CD14-positive monocyte (primary cell): ENCODE measurements at regions not wholly inside any gene's neighbourhood (a gene's known extent, or its start where the extent isn't known, plus 50 kb on each side); places are given as distances from the start of the nearest gene placed in this dataset.

Experiments used
- DNase-seq, 3 donors: peaks; one replicate each; pipeline ENCODE4 v3.0.0-alpha.2; 2011 to 2022
- H2AFZ ChIP-seq: 2 replicates; pipeline ENCODE4 v1.6.0; 2012; ENCODE audit warnings: mild to moderate bottlenecking, low read depth, low read length, inconsistent platforms; ENCODE audit not compliant: insufficient read depth, poor library complexity, severe bottlenecking
- H3K27ac ChIP-seq, 2 donors: 1 replicate in 1 of 2; 2 replicates in 1 of 2; pipeline ENCODE4 v1.5.1; 2012 to 2013; ENCODE audit warnings: low read length in 2 of 2, control low read depth in 1 of 2, inconsistent platforms in 1 of 2, low read depth in 1 of 2, mild to moderate bottlenecking in 1 of 2
- H3K27me3 ChIP-seq, 2 donors: one replicate each; pipeline versions ENCODE4 v1.6.0 to v1.6.1; 2011 to 2013; ENCODE audit warnings: low read length in 2 of 2; ENCODE audit not compliant: control insufficient read depth in 2 of 2, insufficient read depth in 2 of 2
- H3K36me3 ChIP-seq, 2 donors: replicated peaks in 1 of 2; 1 replicate in 1 of 2; 2 replicates in 1 of 2; pipeline versions ENCODE4 v1.5.1 to v1.6.1; 2012 to 2013; ENCODE audit warnings: low read length in 2 of 2, control low read depth in 1 of 2, inconsistent platforms in 1 of 2, mild to moderate bottlenecking in 1 of 2; ENCODE audit not compliant: insufficient read depth in 2 of 2, control insufficient read depth in 1 of 2
- H3K4me1 ChIP-seq, 2 donors: 1 replicate in 1 of 2; 2 replicates in 1 of 2; pipeline versions ENCODE4 v1.5.1 to v1.6.1; 2012 to 2013; ENCODE audit warnings: low read length in 2 of 2, control low read depth in 1 of 2, inconsistent platforms in 1 of 2, mild to moderate bottlenecking in 1 of 2, moderate library complexity in 1 of 2; ENCODE audit not compliant: insufficient read depth in 2 of 2, control insufficient read depth in 1 of 2
- H3K4me2 ChIP-seq: replicated peaks from 2 replicates; pipeline ENCODE3; 2012; ENCODE audit warnings: low read length, moderate library complexity, mild to moderate bottlenecking; ENCODE audit not compliant: poor library complexity, severe bottlenecking; ENCODE audit errors: extremely low read depth
- H3K4me3 ChIP-seq, 3 experiments: fragments of 200-600 bp in 1 of 3; sonication (generic) in 1 of 3; replicated peaks in 1 of 3; 1 replicate in 2 of 3; 2 replicates in 1 of 3; pipeline ENCODE4 v1.5.1; 2011 to 2013; ENCODE audit warnings: low read length in 3 of 3, mild to moderate bottlenecking in 3 of 3, control low read depth in 2 of 3, low read depth in 2 of 3, inconsistent platforms in 1 of 3, moderate library complexity in 1 of 3
- H3K79me2 ChIP-seq: 2 replicates; pipeline ENCODE4 v1.6.0; 2012; ENCODE audit warnings: mild to moderate bottlenecking, control low read depth, inconsistent platforms, low read length, moderate library complexity; ENCODE audit not compliant: insufficient read depth
- H3K9ac ChIP-seq: 2 replicates; pipeline ENCODE4 v1.6.0; 2017; ENCODE audit warnings: low read length, mild to moderate bottlenecking; ENCODE audit not compliant: insufficient read depth, poor library complexity, severe bottlenecking
- H3K9me3 ChIP-seq, 2 donors: replicated peaks in 1 of 2; 1 replicate in 1 of 2; 2 replicates in 1 of 2; pipeline versions ENCODE4 v1.5.1 to v1.6.1; 2012 to 2013; ENCODE audit warnings: low read length in 2 of 2, control low read depth in 1 of 2; ENCODE audit not compliant: control insufficient read depth in 1 of 2, insufficient read depth in 1 of 2
- H4K20me1 ChIP-seq: 2 replicates; pipeline ENCODE4 v1.6.0; 2012; ENCODE audit warnings: mild to moderate bottlenecking, low read length, control low read depth, moderate library complexity; ENCODE audit not compliant: insufficient read depth
- H3K27ac Mint-ChIP-seq, 7 donors: one replicate each; pipeline ENCODE4 v1.8.0; 2020; ENCODE audit warnings: mild to moderate bottlenecking in 7 of 7, mixed read lengths in 7 of 7, moderate library complexity in 6 of 7, inconsistent platforms in 2 of 7
- H3K27me3 Mint-ChIP-seq, 3 donors: one replicate each; pipeline ENCODE4 v1.8.0; 2021 to 2022; ENCODE audit warnings: low read depth in 3 of 3, mild to moderate bottlenecking in 3 of 3, mixed read lengths in 3 of 3, moderate library complexity in 3 of 3, inconsistent platforms in 1 of 3
- H3K36me3 Mint-ChIP-seq, 2 donors: one replicate each; pipeline ENCODE4 v1.8.0; 2020; ENCODE audit warnings: mixed read lengths in 2 of 2, inconsistent platforms in 1 of 2, mild to moderate bottlenecking in 1 of 2
- H3K4me1 Mint-ChIP-seq: one replicate; pipeline ENCODE4 v1.8.0; 2020; ENCODE audit warnings: mild to moderate bottlenecking, mixed read lengths
- H3K4me3 Mint-ChIP-seq, 2 donors: one replicate each; pipeline ENCODE4 v1.8.0; 2020; ENCODE audit warnings: mild to moderate bottlenecking in 2 of 2, mixed read lengths in 2 of 2, moderate library complexity in 1 of 2
- H3K9me3 Mint-ChIP-seq, 7 donors: one replicate each; pipeline ENCODE4 v1.8.0; 2020 to 2022; ENCODE audit warnings: mixed read lengths in 7 of 7, mild to moderate bottlenecking in 6 of 7, moderate library complexity in 6 of 7, inconsistent platforms in 2 of 7
- WGBS: methylation state at CpG from one replicate; pipeline ENCODE4 v1.1.5; 2013; ENCODE audit warnings: missing lambda C conversion rate; ENCODE audit not compliant: insufficient coverage; 5-methylcytosine and 5-hydroxymethylcytosine counted together
- intact Hi-C, 2 donors: fragments of 100-400 bp; cut with micrococcal nuclease; formaldehyde crosslinking; loops; one replicate each; pipeline versions ENCODE4 v1.15.0 to v1.15.1; 2023
- TF ChIP-seq, protein P1 (sequence below): fragments of 200-600 bp; IDR thresholded peaks from one replicate; pipeline ENCODE4 v1.8.0; 2022; ENCODE audit warnings: antibody characterized with exemption, mild to moderate bottlenecking

DNA sequence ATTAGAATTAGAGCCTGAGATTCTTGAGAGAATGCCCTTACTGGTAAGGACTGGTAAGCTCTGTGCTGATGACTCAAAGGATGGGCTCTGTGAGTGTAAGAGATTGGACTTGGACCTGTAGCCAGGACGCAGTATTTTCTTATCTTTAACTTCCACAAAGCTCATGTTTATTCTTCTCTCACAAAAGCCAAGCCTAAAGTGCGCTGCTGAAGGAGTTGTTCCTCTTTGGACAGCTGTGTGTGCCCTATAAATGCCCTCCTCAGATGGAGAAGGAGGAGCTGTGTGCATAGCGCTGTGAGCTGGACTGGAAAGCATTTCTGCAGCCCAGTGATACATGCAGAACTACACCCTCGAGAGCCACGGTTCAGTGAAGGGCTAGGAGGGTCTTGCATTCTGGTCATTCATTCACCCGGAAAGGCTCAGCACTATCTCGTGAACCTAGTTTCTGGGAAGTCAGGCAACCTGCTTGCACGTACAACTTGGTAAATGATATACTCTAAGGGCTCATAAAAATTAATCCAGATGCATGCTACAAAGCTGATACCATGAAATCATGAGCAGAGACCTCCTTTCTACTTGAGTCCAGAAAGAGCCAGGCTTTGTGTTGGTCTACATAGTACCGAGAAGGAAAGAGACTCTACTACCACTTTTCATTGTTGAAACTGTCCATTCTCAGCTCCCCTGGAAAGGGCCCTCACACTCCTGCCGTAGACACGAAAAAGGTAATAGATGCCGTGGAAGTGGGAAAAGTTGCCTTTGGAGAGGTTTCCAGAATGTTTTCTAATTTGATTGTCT lies 103.0 kb upstream of the TBL1XR1 start:
- H3K79me2 ChIP-seq: no peaks in the 10 kb centered on the region
- no peak overlapping the region for H3K9ac ChIP-seq
- DNase-seq: peak; percentile 43 to 48 (median 45)
- H3K27ac ChIP-seq: peak overlapping the region in 1 of 2 donors; percentile 10
- H3K27me3 ChIP-seq: no peaks in the 10 kb centered on the region
- no peaks in the 10 kb centered on the region for H3K36me3 ChIP-seq
- peaks cover 14 to 16% of the 10 kb centered on the region in 2 donors for H3K4me1 ChIP-seq
- peak overlapping the region in 1 of 2 donors; percentile 33 for H3K4me3 Mint-ChIP-seq
- H3K4me2 ChIP-seq: peak overlapping the region; percentile 32
- H3K4me1 Mint-ChIP-seq: peaks cover 17% of the 10 kb centered on the region
- H3K27me3 Mint-ChIP-seq: peaks cover 0 to 3% (median 0%) of the 10 kb centered on the region in 3 donors
- TF ChIP-seq, protein P1, sequence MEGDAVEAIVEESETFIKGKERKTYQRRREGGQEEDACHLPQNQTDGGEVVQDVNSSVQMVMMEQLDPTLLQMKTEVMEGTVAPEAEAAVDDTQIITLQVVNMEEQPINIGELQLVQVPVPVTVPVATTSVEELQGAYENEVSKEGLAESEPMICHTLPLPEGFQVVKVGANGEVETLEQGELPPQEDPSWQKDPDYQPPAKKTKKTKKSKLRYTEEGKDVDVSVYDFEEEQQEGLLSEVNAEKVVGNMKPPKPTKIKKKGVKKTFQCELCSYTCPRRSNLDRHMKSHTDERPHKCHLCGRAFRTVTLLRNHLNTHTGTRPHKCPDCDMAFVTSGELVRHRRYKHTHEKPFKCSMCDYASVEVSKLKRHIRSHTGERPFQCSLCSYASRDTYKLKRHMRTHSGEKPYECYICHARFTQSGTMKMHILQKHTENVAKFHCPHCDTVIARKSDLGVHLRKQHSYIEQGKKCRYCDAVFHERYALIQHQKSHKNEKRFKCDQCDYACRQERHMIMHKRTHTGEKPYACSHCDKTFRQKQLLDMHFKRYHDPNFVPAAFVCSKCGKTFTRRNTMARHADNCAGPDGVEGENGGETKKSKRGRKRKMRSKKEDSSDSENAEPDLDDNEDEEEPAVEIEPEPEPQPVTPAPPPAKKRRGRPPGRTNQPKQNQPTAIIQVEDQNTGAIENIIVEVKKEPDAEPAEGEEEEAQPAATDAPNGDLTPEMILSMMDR: no peak
- H2AFZ ChIP-seq: peak overlapping the region; percentile 47
- H4K20me1 ChIP-seq: no peaks in the 10 kb centered on the region
- H3K9me3 Mint-ChIP-seq: no peaks in the 10 kb centered on the region
- H3K27ac Mint-ChIP-seq: peak overlapping the region in 6 of 7 donors; percentile 50 to 81 (median 68)
- H3K36me3 Mint-ChIP-seq: no peaks in the 10 kb centered on the region
- no peaks in the 10 kb centered on the region for H3K9me3 ChIP-seq
- peak overlapping the region in 1 of 3 experiments; percentile 19 for H3K4me3 ChIP-seq
- intact Hi-C loops: no loop called here
- WGBS: 20% methylated on average over 6 of the region's 12 CpGs

DNA sequence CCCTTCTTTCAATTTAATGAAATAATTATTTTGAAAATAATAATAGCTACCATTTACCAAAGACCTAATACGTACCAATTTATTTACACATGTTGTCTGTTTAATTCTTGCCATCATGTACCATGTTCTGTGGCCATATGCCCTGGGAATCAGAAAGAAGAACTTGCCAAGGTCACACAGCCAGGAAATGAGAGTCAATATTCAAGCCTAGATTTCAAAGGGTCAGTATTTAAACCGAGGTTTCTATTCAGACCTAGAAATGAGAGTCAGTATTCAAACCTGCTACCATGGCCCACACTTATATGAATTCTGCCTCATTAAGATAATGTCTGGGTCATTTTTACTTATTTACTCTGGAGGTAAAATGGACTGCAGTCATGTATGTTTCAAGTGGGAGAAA lies 103.6 kb upstream of the TBL1XR1 start:
- no peak overlapping the region for H3K9ac ChIP-seq
- intact Hi-C loops: no loop called here

More for the DNA sequence above, 103.6 kb upstream of the TBL1XR1 start:
- WGBS: no CpG with 5 or more reads among the region's 2 CpGs
- DNase-seq: no peak
- Mint-ChIP-seq H3K9me3 (no peaks in the 10 kb centered on the region), H3K36me3 (no peaks in the 10 kb centered on the region), H3K4me1 (peaks cover 17% of the 10 kb centered on the region), H3K27ac (no peak overlapping the region), H3K4me3 (no peak overlapping the region), H3K27me3 (peaks cover 0 to 3% (median 0%) of the 10 kb centered on the region in 3 donors)
- no peak overlapping the region for H3K4me3 ChIP-seq
- no peak overlapping the region for H2AFZ ChIP-seq
- no peaks in the 10 kb centered on the region for H3K27me3 ChIP-seq
- TF ChIP-seq, protein P1: no peak
- no peak overlapping the region for H3K27ac ChIP-seq
- H3K9me3 ChIP-seq: no peaks in the 10 kb centered on the region
- H3K4me2 ChIP-seq: no peak overlapping the region
- peaks cover 14 to 16% of the 10 kb centered on the region in 2 donors for H3K4me1 ChIP-seq
- H3K79me2 ChIP-seq: no peaks in the 10 kb centered on the region
- no peaks in the 10 kb centered on the region for H4K20me1 ChIP-seq
- no peaks in the 10 kb centered on the region for H3K36me3 ChIP-seq
